ENCODE measurements at regions not wholly inside any gene's neighbourhood (a gene's known extent, or its start where the extent isn't known, plus 50 kb on each side); places are given as distances from the start of the nearest gene placed in this dataset.

DNA sequence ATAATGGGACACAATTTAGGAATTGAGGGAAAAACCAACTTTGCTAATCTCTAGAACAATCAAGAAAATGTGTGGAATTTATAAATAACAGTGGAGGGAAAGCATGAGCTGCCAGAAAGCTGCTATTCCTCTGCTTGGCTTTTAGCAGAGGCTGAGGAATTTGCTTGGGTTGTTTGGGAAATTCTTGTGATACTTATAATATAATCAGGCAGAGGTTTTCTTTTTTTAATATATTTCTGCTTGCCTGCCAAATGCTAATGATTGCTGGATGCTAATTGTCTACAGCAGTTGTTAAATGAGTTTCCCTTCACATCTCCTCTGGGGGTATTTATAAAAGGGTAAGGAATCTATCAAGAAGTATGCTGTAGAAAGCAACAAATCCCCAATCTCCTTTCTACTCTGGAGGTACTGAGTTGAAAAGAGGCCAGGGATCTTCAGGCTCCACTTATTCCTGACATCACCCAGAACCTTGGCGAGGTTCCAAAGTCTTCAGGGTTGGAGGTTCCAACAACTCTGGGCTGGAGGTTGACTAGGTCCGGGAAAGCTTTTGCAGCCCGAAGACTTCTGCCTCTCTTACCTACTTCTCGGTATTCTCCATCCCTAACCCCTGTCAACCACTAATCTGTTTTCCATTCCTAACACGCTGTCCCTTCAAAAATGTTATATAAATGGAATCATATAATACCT is 60.4 kb upstream of the TMED7 start:
- no peak for TF ChIP-seq CTCF (conservative IDR thresholded peaks at IDR 0.05)
- H3K27ac ChIP-seq, result no peak overlapping the region

GRCh38 chr5:115685490-115685889 is 59.7 kb upstream of the TMED7 start:
- no peak overlapping the region for H3K27ac ChIP-seq
- no peak for TF ChIP-seq CTCF (conservative IDR thresholded peaks at IDR 0.05)

DNA sequence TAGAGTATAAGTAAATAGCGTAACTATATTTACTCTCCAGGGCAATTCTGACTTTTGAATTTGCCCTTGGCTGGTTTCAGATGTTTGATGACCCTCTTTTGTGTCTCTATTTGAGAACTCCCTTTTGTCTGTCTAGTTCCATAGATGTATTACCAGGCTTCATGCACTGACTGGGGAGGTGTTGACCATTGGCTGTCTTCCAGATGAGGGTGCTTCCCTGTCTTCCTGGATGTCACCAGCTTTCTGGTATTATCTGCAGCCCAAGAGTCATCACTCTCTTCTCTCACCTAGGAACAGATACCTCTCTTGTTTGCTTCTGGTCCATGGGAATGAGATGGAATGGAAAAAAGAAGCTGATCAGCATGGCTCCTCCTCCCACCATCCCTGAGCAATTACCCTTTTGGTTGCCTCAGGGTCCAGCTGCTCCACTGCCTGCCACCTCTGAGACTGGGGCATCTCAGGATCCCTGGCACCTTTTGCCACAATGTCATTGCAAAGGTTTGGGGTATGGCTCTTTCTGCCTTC is 58.7 kb upstream of the TMED7 start:
- H3K27ac ChIP-seq, result no peak overlapping the region
- TF ChIP-seq CTCF (conservative IDR thresholded peaks at IDR 0.05), result no peak

DNA sequence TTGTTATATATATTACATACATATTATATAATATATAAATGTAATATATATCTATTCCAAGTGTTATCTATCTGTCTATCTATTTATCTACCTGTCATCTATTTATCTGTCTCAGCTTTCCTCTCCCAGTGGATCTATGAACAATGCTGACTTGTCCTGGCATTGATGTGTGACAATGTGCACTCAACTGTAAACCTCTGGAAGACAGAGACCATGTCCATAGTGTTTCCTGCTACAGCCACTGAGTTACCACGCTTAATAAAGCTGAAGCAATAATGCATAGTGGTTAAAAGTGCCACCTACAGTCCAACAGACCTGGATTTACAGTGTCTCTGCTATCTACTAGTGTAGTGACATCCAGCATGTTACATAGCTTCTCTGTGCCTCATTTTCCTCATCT is 57.2 kb upstream of the TMED7 start:
- no peak overlapping the region for H3K27ac ChIP-seq
- TF ChIP-seq CTCF (conservative IDR thresholded peaks at IDR 0.05), result no peak
